ENCODE measurements at regions not wholly inside any gene's neighbourhood (a gene's known extent, or its start where the extent isn't known, plus 50 kb on each side); places are given as distances from the start of the nearest gene placed in this dataset.

- no peak for DNase-seq
Observed at GRCh38 chr5:7315118-7315517, 80.8 kb upstream of the ADCY2 start.

GRCh38 chr5:7317751-7318150, 78.2 kb upstream of the ADCY2 start:
- no peak for DNase-seq

- DNase-seq, result no peak
Observed at GRCh38 chr5:7320701-7321301, 75.1 kb upstream of the ADCY2 start.

GRCh38 chr5:7321724-7322123, 74.2 kb upstream of the ADCY2 start:
- DNase-seq, result no peak

- no peak for DNase-seq
Observed at GRCh38 chr5:7324919-7325318, 71.0 kb upstream of the ADCY2 start.

GRCh38 chr5:7325975-7326913, 69.7 kb upstream of the ADCY2 start:
- no peak for DNase-seq

- DNase-seq, result no peak
Observed at GRCh38 chr5:7329141-7329540, 66.8 kb upstream of the ADCY2 start.

- DNase-seq, result no peak
Observed at GRCh38 chr5:7329712-7330111, 66.2 kb upstream of the ADCY2 start.

GRCh38 chr5:7330256-7330655, 65.7 kb upstream of the ADCY2 start:
- DNase-seq, result no peak

- no peak for DNase-seq
Observed at GRCh38 chr5:7331131-7331530, 64.8 kb upstream of the ADCY2 start.
